GM18502 (cell line): ENCODE measurements at regions not wholly inside any gene's neighbourhood (a gene's known extent, or its start where the extent isn't known, plus 50 kb on each side); places are given as distances from the start of the nearest gene placed in this dataset.
"Not testable (repeated sequence)": the region's sequence is repeated elsewhere in the genome, so short reads cannot be mapped to it uniquely, and the experiment has no call there.

Experiments used
- ATAC-seq: cut with Tn5 transposase; IDR thresholded peaks from one replicate; pipeline ENCODE4 v1.9.1; 2021; ENCODE audit warnings: mild to moderate bottlenecking; ENCODE audit not compliant: unreplicated experiment, poor library complexity

GRCh38 chr7:115793958-115794702, 236.4 kb downstream of the TFEC start:
- ATAC-seq: no peak

- ATAC-seq: no peak
Measured at GRCh38 chr7:115789901-115790300, 240.7 kb downstream of the TFEC start.

GRCh38 chr7:115789473-115789872, 241.1 kb downstream of the TFEC start:
- ATAC-seq: not testable (repeated sequence)

GRCh38 chr7:115782696-115783490, 247.7 kb downstream of the TFEC start:
- no peak for ATAC-seq

- ATAC-seq: no peak
Measured at GRCh38 chr7:115779561-115779960, 251.0 kb downstream of the TFEC start.

- no peak for ATAC-seq
Measured at GRCh38 chr7:115775981-115776380, 254.6 kb downstream of the TFEC start.

- ATAC-seq: no peak
Measured at GRCh38 chr7:115763347-115763746, 267.2 kb downstream of the TFEC start.

GRCh38 chr7:115758025-115758424, 272.5 kb downstream of the TFEC start:
- ATAC-seq: no peak

GRCh38 chr7:115754226-115754625, 276.3 kb downstream of the TFEC start:
- ATAC-seq: no peak

- no peak for ATAC-seq
Measured at GRCh38 chr7:115749924-115750323, 280.6 kb downstream of the TFEC start.

GRCh38 chr7:115748123-115748738, 282.3 kb downstream of the TFEC start:
- no peak for ATAC-seq

GRCh38 chr7:115747174-115747573, 283.4 kb downstream of the TFEC start:
- ATAC-seq: no peak

- ATAC-seq: no peak
Measured at GRCh38 chr7:115740043-115740442, 290.5 kb downstream of the TFEC start.

- ATAC-seq: no peak
Measured at GRCh38 chr7:115734641-115735040, 295.9 kb downstream of the TFEC start.

- no peak for ATAC-seq
Measured at GRCh38 chr7:115731796-115732471, 298.6 kb downstream of the TFEC start.

- ATAC-seq: no peak
Measured at GRCh38 chr7:115728518-115728917, 302.0 kb downstream of the TFEC start.

- ATAC-seq: no peak
Measured at GRCh38 chr7:115724400-115725056, 306.0 kb downstream of the TFEC start.

GRCh38 chr7:115722302-115722977, 308.1 kb downstream of the TFEC start:
- no peak for ATAC-seq

- ATAC-seq: no peak
Measured at GRCh38 chr7:115721293-115722217, 309.0 kb downstream of the TFEC start.
